Smooth muscle cell (in vitro differentiated cells): ENCODE measurements at regions not wholly inside any gene's neighbourhood (a gene's known extent, or its start where the extent isn't known, plus 50 kb on each side); places are given as distances from the start of the nearest gene placed in this dataset.

Experiments used
- DNase-seq: peaks from one replicate; lab custom pipeline; 2025; ENCODE audit not compliant: unreplicated experiment; lab: John Stamatoyannopoulos, UW
- H2AFZ ChIP-seq: fragments of 200-600 bp; sonication (generic); 2 replicates; pipeline ENCODE4 v1.6.0; 2016; ENCODE audit warnings: antibody characterized with exemption, low read depth, mild to moderate bottlenecking
- H3F3A ChIP-seq: fragments of 200-600 bp; sonication (generic); 2 replicates; pipeline ENCODE4 v1.6.0; 2017; ENCODE audit warnings: antibody characterized with exemption, low read depth
- H3K27ac ChIP-seq: fragments of 200-600 bp; sonication (generic); 2 replicates; pipeline ENCODE4 v1.5.1; 2016; ENCODE audit warnings: low read depth, mild to moderate bottlenecking
- H3K27me3 ChIP-seq: fragments of 200-600 bp; sonication (generic); 2 replicates; pipeline ENCODE4 v1.6.1; 2016; ENCODE audit warnings: low read depth, mild to moderate bottlenecking
- H3K36me3 ChIP-seq: fragments of 200-600 bp; sonication (generic); 2 replicates; pipeline ENCODE4 v1.5.1; 2016; ENCODE audit warnings: low read depth
- H3K4me1 ChIP-seq: fragments of 200-600 bp; sonication (generic); 2 replicates; pipeline ENCODE4 v1.5.1; 2016; ENCODE audit warnings: low read depth
- H3K4me2 ChIP-seq: fragments of 200-600 bp; sonication (generic); 2 replicates; pipeline ENCODE4 v1.6.0; 2016; ENCODE audit warnings: mild to moderate bottlenecking
- H3K4me3 ChIP-seq: fragments of 200-600 bp; sonication (generic); 2 replicates; pipeline ENCODE4 v1.5.1; 2016; ENCODE audit warnings: mild to moderate bottlenecking
- H3K79me2 ChIP-seq: fragments of 200-600 bp; sonication (generic); 2 replicates; pipeline ENCODE4 v1.6.0; 2016; ENCODE audit warnings: low read depth, mild to moderate bottlenecking
- H3K9ac ChIP-seq: fragments of 200-600 bp; sonication (generic); 2 replicates; pipeline ENCODE4 v1.6.0; 2016; ENCODE audit warnings: low read depth
- H3K9me3 ChIP-seq: fragments of 200-600 bp; sonication (generic); replicated peaks from 2 replicates; pipeline ENCODE4 v1.5.1; 2016; ENCODE audit warnings: low read depth
- H4K20me1 ChIP-seq: fragments of 200-600 bp; sonication (generic); 2 replicates; pipeline ENCODE4 v1.6.0; 2016; ENCODE audit warnings: low read depth
- CTCF ChIP-seq: fragments of 200-600 bp; sonication (generic); IDR thresholded peaks from 2 replicates; pipeline ENCODE4 v1.5.1; 2017; ENCODE audit warnings: borderline replicate concordance, mild to moderate bottlenecking, antibody characterized with exemption; ENCODE audit not compliant: insufficient read depth, poor library complexity, severe bottlenecking
- WGBS: methylation state at CpG from one replicate; pipeline ENCODE4 v1.1.7; 2016; ENCODE audit warnings: low lambda C conversion rate; 5-methylcytosine and 5-hydroxymethylcytosine counted together

DNA sequence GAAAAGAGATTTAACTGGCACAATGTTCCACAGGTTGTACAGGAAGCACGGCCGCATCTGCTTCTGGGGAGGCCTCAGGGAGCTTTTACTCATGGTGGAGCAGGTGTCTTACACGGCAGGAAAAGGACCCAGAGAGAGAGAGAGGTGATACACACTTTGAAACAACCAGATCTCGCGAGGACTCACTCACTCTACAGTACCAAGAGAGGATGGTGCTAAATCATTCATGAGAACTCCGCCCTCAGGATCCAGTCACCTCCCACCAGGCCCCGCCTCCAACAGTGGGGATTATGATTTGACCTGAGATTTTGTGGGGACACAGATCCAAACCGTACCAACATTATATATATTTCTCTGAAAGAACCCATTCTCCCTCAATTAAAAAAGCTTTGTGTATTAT, 79.7 kb upstream of the DOCK10 start:
- no peaks in the 10 kb centered on the region for H3K4me1 ChIP-seq
- no peak overlapping the region for H3K9ac ChIP-seq
- H4K20me1 ChIP-seq: no peaks in the 10 kb centered on the region
- no peaks in the 10 kb centered on the region for H3K9me3 ChIP-seq
- H3K27me3 ChIP-seq: no peaks in the 10 kb centered on the region
- H3K27ac ChIP-seq: no peak overlapping the region
- no peaks in the 10 kb centered on the region for H3F3A ChIP-seq
- no peak overlapping the region for H3K4me3 ChIP-seq
- TF ChIP-seq CTCF: no peak
- H2AFZ ChIP-seq: no peak overlapping the region
- H3K4me2 ChIP-seq: no peak overlapping the region
- H3K79me2 ChIP-seq: no peaks in the 10 kb centered on the region
- WGBS: 97% methylated on average over 8 of the region's 8 CpGs
- no peak for DNase-seq
- no peaks in the 10 kb centered on the region for H3K36me3 ChIP-seq

DNA sequence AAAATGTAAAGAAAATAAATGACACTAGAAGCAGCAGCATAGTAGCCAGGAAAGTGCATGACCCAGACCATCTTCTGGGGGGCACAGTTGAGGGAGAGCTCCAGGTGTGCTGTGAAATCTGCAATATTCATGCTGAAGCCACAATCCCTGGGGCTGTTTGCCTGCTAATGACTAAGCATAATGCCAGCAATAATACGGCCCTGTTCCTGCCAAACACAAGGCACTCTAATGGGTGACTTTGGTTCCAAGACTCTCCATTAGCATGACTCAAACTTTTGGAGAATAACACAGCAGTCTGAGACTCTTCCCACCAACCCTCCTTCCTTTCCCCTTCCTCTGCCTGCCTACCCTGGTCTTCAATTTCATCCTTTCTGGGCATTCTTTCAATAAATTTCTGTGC, 77.9 kb upstream of the DOCK10 start:
- no peaks in the 10 kb centered on the region for H4K20me1 ChIP-seq
- no peak for DNase-seq
- H3K36me3 ChIP-seq: no peaks in the 10 kb centered on the region
- H3K79me2 ChIP-seq: no peaks in the 10 kb centered on the region
- no peaks in the 10 kb centered on the region for H3F3A ChIP-seq
- H3K4me3 ChIP-seq: no peak overlapping the region
- no peak overlapping the region for H3K27ac ChIP-seq
- no peaks in the 10 kb centered on the region for H3K4me1 ChIP-seq
- no peaks in the 10 kb centered on the region for H3K9me3 ChIP-seq
- H3K27me3 ChIP-seq: no peaks in the 10 kb centered on the region
- no peak for TF ChIP-seq CTCF
- 25% methylated on average over 1 of the region's 1 CpG for WGBS
- H2AFZ ChIP-seq: no peak overlapping the region
- no peak overlapping the region for H3K4me2 ChIP-seq
- H3K9ac ChIP-seq: no peak overlapping the region

DNA sequence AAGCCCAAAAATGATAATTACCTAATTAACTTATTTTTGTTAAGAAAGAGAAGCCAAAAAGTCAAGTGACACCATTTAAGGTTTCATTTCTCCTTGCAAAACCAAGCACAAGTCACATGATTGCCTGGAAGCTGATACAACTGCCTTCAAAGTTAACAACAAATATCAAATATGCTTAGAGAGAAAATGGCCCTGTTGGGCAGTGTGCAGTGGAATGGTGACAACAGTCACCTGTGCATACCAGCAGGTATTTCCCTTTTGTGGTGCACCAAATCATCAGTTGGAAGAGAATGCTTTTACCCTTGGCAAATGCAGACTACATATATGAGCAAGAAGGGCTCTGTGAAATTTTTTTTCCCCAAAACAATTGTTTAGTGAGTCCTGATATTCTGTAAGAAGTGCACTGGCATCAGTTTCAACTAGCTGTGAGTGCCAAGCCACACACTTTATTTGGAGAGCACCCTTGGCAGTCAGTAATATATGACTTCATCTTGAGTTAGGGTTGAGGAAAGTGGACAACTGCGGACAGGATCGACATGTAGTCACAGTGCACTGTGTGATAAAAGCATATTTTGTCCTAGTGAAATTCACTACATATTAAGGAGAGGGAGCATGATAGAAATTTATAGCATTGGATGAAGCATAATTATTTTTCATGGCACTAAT, 74.9 kb upstream of the DOCK10 start:
- no peak overlapping the region for H3K9ac ChIP-seq
- no peak for TF ChIP-seq CTCF
- H4K20me1 ChIP-seq: no peaks in the 10 kb centered on the region
- H3K27ac ChIP-seq: no peak overlapping the region
- H2AFZ ChIP-seq: no peak overlapping the region
- no peaks in the 10 kb centered on the region for H3K79me2 ChIP-seq
- H3K36me3 ChIP-seq: no peaks in the 10 kb centered on the region
- H3F3A ChIP-seq: no peaks in the 10 kb centered on the region
- no peaks in the 10 kb centered on the region for H3K4me1 ChIP-seq
- no peak overlapping the region for H3K4me2 ChIP-seq
- no peak overlapping the region for H3K4me3 ChIP-seq
- H3K9me3 ChIP-seq: no peaks in the 10 kb centered on the region
- H3K27me3 ChIP-seq: no peaks in the 10 kb centered on the region
- DNase-seq: no peak
- 95% methylated on average over 2 of the region's 2 CpGs for WGBS

DNA sequence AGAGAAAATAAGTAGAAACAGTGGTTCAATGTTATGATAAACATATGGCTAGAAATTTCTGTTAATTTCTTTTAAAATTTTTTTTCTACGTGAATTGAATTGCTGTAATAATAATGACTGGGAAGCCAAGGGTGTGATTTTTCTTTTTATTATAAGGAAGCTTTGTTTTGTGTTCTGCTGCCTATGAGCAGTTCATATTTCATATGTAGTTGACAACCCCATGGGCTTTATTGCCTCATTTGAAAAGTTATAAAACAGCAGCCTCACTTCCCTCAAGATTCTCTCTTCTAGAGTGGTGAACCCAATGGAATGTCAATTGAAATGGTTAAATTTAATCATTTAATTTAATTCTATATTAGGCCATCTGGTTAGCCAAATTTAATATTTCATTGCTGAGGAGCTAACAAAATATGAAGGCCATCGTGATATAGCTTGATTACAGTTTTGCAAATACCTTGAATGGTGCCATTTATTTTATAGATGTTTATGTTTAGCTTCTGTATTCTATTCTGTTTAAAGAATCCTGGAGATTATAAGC, 72.6 kb upstream of the DOCK10 start:
- Histone ChIP-seq H3F3A (no peaks in the 10 kb centered on the region), H3K9ac (no peak overlapping the region), H3K27ac (no peak overlapping the region), H3K79me2 (no peaks in the 10 kb centered on the region), H4K20me1 (no peaks in the 10 kb centered on the region), H2AFZ (no peak overlapping the region), H3K9me3 (no peaks in the 10 kb centered on the region), H3K4me1 (no peaks in the 10 kb centered on the region), H3K4me3 (no peak overlapping the region), H3K27me3 (no peaks in the 10 kb centered on the region), H3K36me3 (no peaks in the 10 kb centered on the region), H3K4me2 (no peak overlapping the region)
- WGBS: 93% methylated on average over 2 of the region's 2 CpGs
- no peak for TF ChIP-seq CTCF
- no peak for DNase-seq
